Left forelimb (tissue), 1 donor: ENCODE measurements at regions not wholly inside any gene's neighbourhood (a gene's known extent, or its start where the extent isn't known, plus 50 kb on each side); places are given as distances from the start of the nearest gene placed in this dataset.
A peak's percentile ranks its signal among the peaks of the same experiment; 100 is the strongest.

Experiments used
- DNase-seq: peaks from one replicate; pipeline ENCODE4 v3.0.0-alpha.2; 2018; ENCODE audit warnings: low spot score

DNA sequence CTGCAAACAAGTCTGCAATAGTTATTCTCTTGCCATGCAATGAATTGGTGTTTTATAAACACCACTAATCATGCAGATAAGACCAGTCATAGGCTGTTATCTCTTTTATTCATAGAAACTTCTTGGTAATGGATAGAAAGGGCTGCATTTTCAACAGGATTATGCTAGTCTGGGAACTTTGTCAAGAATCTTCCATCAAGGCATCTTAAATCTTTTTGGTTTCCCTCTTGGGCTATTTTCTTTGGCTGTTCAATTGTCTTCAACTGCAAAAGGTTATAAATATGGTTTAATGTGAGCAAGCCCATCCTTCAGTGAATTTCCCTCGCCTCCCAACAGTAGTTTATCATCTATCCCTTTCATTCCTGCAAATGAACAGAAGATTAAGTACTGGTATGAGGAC lies 59.0 kb upstream of the MINAR1 start:
- no peak for DNase-seq

- no peak for DNase-seq
Observed at GRCh38 chr15:79373728-79374127, 58.4 kb upstream of the MINAR1 start.

GRCh38 chr15:79376383-79376782 lies 55.8 kb upstream of the MINAR1 start:
- DNase-seq: no peak

DNA sequence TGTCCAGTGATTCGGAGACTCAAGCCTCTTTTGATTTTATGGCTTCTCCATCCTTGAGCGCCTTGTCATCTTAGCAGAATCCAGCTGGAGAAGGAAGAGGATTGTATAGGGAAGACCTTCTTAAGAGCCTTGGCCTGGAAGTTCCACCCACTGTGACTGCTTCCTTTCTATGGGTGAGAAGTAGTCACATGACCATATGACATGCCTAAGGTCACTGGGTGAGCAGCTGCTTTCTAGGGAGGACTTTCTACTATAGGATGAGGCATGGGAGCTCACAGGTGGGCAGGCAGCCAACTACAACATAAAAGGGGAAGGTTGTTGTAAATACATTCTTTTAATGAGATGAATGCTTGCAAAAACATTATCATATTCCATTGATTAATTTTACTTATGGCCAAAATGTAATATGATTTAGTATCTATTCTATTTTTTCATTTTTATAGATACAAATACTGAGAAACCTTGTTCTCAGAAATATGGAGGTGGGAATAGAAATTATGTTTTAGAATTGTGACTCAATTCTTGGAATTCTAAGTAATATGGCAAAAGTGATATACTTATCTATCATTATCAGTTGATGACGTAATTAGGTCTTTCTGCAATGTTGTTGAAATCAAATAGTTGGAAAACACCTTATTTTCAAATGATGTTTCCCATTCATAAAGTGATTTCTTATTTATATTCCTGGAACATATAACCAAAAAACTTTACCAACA lies 53.6 kb upstream of the MINAR1 start:
- no peak for DNase-seq

- peak; percentile 78 for DNase-seq
Observed at GRCh38 chr15:79380755-79381497, 51.2 kb upstream of the MINAR1 start.

- DNase-seq: no peak
Observed at GRCh38 chr15:79381593-79381992, 50.5 kb upstream of the MINAR1 start.
